ENCODE measurements at regions not wholly inside any gene's neighbourhood (a gene's known extent, or its start where the extent isn't known, plus 50 kb on each side); places are given as distances from the start of the nearest gene placed in this dataset.

- TF ChIP-seq CUX1 (IDR thresholded peaks at IDR 0.05; ENCODE audit: insufficient replicate concordance, low read depth, low read length) (no peak), CBX5 (IDR thresholded peaks at IDR 0.05; ENCODE audit: low read depth) (no peak), YBX1 (IDR thresholded peaks at IDR 0.05) (no peak), LARP7 (IDR thresholded peaks at IDR 0.05) (no peak), PAX5 (IDR thresholded peaks at IDR 0.05; ENCODE audit: borderline replicate concordance, low read depth, low read length) (no peak), CHD1 (IDR thresholded peaks at IDR 0.05; ENCODE audit: low read depth, low read length) (no peak), MLLT1 (IDR thresholded peaks at IDR 0.05) (no peak), RELA (IDR thresholded peaks at IDR 0.05; ENCODE audit: borderline replicate concordance, partially characterized antibody) (no peak), SP1 (IDR thresholded peaks at IDR 0.05; ENCODE audit: low read depth, low read length) (no peak), HDAC2 (IDR thresholded peaks at IDR 0.05) (no peak), NFYA (IDR thresholded peaks at IDR 0.05; ENCODE audit: borderline replicate concordance, low read depth, low read length) (no peak)
These were observed 243.7 kb downstream of the INHBA start (continued) for GRCh38 chr7:41459183-41459582.

Measured in GM12878 (cell line).